HG02763 (cell line): ENCODE measurements at regions not wholly inside any gene's neighbourhood (a gene's known extent, or its start where the extent isn't known, plus 50 kb on each side); places are given as distances from the start of the nearest gene placed in this dataset.

Source experiments
- ATAC-seq: cut with Tn5 transposase; IDR thresholded peaks from one replicate; pipeline ENCODE4 v1.9.1; 2021; ENCODE audit warnings: mild to moderate bottlenecking, moderate library complexity; ENCODE audit not compliant: unreplicated experiment

DNA sequence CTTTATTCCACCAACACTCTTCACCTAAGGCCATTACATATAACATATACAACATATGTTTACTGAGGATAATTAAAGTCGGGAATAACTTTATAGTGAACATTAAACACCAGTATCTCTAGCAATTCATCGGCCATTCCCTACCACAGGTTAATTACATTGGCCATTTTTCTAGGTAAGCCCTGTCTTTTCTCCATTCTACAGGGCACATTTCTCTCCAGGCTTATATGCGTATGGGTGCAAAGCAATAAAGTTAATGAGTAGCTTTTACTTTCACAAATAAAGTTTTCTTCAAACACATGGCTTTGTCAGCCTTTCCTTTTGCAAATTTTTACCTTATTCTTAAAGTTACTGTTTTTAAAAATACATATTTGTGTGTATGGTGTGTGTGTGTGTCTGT, 111.9 kb upstream of the IQCM start:
- ATAC-seq = no peak

- ATAC-seq = no peak
These were observed 112.9 kb upstream of the IQCM start for GRCh38 chr4:149928507-149928906.

GRCh38 chr4:149931431-149931830, 115.8 kb upstream of the IQCM start:
- no peak for ATAC-seq

DNA sequence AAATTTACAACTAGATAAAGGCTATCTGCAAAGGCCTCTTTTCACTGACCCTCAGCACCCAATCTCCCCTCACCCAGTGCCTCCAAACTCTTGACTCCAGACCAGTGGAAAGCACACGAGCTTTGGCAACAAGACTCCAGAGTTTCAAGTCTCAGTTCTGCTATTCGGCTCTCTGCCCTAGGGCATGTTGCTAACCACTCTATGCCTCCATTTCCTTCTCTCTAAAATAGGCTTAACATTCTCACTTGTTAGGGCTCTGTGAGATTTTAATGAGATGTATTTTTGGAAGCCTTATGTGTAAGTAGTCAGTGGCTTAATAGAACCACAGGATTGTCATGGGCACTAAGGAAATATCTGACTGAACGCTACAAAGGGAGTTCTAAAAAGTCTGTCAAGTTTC, 116.5 kb upstream of the IQCM start:
- no peak for ATAC-seq

DNA sequence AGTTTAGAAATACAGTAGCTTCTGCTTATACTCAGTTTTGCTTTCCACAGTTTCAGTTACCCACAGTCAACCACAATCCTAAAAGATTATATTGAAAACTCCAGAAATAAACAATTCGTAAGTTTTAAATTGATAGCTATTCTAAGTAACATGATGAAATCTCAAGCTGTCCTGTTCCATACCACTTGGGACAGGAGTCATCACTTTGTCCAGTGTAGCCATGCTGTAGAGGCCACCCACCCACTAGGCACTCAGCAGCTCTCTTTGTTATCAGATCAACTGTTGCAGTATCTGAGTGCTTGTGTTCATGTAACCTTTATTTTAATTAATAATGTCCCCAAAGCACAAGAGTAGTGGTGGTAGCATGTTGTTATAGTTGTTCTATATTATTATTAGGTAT, 117.5 kb upstream of the IQCM start:
- ATAC-seq = no peak

GRCh38 chr4:149933883-149934282, 118.2 kb upstream of the IQCM start:
- no peak for ATAC-seq

GRCh38 chr4:149949381-149949780, 128.9 kb upstream of the DCLK2 start:
- no peak for ATAC-seq

GRCh38 chr4:149951152-149951900, 126.9 kb upstream of the DCLK2 start:
- no peak for ATAC-seq

- ATAC-seq = no peak
These were observed 126.1 kb upstream of the DCLK2 start for GRCh38 chr4:149952101-149952500.

DNA sequence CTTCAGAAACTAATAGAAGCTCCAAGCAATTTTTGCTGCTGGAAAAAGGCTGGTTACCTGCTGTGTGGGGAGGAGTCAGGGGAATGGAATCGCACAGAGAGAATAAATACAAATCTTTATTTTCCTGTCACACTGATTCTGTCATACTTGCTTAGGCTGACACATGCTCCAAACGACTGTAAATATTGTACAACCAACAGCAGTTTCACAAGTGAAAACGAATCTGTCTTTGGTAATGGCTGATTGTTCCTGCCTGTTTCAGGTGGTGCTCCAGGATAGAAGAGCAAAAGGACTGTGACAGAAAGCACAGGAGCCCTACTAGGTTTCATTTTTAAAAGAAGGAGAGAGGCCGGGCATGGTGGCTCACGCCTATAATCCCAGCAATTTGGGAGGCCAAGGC, 125.5 kb upstream of the DCLK2 start:
- ATAC-seq = no peak

- no peak for ATAC-seq
These were observed 122.4 kb upstream of the DCLK2 start for GRCh38 chr4:149955780-149956390.

DNA sequence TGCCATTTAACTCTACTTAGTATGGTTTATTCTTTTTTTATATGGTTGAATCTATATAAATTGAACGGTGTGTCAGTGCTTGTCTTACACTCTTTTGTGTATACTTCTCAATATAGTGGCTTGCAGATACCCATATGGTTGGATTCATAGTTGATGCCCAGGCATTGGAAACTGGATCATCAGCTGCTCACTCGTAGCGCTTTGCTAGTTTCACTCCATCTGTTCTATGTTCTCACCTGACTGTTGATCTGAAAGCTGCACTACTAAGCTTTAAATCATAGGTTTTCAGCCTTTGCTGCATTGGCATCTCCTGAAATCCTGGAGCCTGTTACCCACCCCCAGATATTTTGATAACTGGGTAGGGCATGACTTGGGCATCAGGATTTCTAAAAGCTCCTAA, 121.6 kb upstream of the DCLK2 start:
- ATAC-seq = no peak

- ATAC-seq = no peak
These were observed 116.2 kb upstream of the DCLK2 start for GRCh38 chr4:149961876-149962597.

- no peak for ATAC-seq
These were observed 114.0 kb upstream of the DCLK2 start for GRCh38 chr4:149964001-149964796.

DNA sequence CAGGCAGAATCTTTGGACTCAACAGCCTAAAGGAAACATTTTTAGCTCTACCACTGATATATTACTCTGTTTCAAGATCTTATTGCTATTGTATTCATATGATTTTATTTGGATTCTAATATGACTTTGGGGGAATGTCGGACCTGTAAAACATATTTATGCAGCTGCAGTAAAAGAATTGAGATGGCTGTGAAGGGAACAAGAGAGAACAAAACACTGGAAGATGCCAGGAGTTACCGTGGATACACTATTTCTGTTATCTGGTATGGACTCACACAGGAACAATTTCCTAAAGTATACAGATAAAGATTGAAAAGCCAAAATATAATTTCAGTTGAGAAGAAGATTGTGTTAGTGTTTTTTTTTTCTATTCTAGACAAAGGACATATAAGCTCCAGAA, 113.0 kb upstream of the DCLK2 start:
- ATAC-seq = no peak

DNA sequence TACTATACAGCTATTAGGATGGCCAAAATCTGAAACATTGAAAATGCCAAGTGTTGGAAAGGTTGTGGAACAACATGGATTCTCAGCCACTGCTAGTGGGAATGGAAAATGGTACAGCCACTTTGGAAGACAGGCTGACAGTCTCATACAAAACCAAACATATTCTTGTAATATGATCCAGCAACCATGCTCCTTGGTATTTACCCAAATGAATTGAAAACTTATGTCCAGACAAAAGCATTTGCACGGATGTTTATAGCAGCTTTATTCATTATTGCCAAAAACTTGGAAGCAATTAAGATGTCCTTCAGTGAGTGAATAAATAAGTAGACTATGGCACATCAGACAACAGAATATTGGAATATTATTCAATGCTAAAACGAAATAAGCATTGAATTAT, 105.8 kb upstream of the DCLK2 start:
- no peak for ATAC-seq

DNA sequence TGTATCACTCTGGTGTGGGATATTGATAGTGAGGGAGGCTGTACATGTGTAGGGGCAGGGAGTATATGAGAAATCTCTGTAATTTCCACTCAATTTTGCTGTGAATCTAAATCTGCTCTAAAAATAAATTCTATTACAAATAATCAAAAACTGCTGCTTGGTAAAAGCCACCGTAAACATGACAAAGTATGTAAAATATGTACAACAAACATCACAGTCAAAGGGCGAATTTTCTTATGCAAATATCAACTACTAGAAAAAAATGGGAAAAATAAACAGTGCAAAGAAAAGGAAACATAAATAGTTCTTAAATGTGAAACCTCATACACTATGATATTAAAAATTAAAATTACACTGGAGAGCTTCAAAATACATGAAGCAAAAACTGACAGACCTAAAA, 105.1 kb upstream of the DCLK2 start:
- ATAC-seq = no peak

DNA sequence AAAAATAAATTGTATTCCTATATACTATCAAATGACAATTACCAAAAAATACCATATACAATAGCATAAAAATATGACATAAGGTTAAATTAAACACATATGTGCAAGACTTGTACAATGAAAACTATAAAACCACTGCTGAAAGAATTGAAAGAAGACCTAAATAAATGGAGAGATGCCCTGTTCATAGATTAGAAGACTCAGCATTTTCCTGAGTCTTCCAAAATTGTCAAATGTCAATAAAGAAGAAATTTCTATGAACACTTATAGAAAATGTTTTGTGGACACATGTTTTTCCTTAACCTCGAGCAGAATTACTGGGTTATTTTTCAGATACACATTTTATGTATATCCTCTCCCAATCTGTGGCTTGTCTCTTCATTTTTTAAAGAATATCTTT, 103.1 kb upstream of the DCLK2 start:
- no peak for ATAC-seq

DNA sequence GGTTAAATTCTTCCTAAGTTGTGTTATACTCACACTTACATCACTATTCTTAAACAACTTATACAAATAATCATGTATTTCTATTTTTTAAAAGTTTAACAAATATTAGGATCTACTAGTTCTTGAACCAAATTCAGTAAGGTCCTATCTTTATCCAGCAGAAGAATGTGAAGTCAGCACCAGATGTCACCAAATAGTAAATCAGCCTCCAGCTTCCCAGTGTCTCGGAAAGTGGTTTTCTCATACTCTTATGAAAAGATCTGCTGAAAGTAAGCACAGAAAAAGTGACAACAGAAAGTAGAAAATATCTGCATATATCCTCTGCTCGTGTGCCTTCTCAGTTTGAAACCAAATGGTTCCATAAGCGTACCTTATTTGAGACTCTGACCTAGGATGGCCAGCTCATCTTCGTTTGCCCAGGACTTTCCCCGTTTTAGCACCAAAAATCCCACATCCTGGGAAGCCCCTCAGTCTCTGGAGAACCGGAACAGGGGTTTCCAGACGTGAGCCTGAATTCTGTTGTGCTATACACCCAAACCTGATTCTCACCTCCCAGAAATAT, 98.0 kb upstream of the DCLK2 start:
- ATAC-seq = no peak

DNA sequence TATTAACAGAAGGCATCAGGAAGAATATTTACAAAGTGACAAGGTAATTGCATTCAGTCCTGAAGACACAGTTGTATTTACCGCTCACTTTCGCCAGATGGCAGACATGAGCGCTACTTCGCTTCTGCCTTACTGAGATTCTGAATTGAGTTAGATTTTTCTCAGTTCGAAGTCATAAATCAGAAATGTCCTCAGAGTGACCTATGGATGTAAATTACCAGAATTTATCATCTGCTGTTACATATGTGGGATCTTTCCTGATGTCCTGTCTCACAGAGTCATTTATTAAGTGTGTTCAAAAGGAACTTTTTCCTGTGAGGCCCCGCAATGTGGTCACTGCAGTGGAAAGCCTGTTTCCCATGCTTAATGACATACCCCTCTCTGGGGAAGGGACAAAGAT, 97.3 kb upstream of the DCLK2 start:
- peak; percentile 81 for ATAC-seq

GRCh38 chr4:149983401-149983800, 94.8 kb upstream of the DCLK2 start:
- ATAC-seq = no peak
